NCI-H2227 (cell line): ENCODE measurements at regions not wholly inside any gene's neighbourhood (a gene's known extent, or its start where the extent isn't known, plus 50 kb on each side); places are given as distances from the start of the nearest gene placed in this dataset.
"Not testable (repeated sequence)": the region's sequence is repeated elsewhere in the genome, so short reads cannot be mapped to it uniquely, and the experiment has no call there.

ENCODE experiments used
- DNase-seq: peaks from one replicate; lab custom pipeline; 2025; ENCODE audit not compliant: unreplicated experiment; lab: John Stamatoyannopoulos, UW

DNA sequence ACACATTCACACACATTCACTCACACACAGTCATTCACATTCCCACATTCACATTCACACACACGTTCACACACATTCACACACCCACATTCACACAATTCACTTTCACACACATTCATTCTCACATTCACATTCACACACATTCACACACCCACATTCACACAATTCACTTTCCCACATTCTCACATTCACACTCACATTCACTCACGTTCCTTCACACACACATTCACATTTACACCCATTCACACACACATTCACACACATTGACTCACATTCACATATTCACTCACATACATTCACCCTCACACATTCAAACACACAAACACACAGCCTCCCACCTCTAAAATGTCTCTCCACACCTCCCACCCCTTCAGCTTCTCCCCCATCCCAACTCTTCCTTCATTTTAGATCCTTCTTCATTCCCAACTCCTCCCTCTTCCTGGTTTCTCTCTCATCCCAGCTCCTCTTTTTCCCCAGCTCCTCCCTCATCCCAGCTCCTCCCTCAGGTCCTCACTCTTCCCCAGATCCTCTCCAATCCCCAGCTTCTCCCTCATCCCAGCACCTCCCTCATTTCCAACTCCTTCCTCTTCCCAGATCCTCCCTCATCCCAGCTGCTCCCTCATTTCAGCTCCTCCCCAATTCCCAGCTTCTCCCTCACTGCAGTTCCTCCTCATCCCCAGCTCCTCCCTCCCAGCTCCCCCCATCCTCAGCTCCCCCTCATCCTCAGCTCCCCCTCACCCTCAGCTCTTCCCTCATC is 111.0 kb downstream of the FAM53A start:
- DNase-seq: no peak

DNA sequence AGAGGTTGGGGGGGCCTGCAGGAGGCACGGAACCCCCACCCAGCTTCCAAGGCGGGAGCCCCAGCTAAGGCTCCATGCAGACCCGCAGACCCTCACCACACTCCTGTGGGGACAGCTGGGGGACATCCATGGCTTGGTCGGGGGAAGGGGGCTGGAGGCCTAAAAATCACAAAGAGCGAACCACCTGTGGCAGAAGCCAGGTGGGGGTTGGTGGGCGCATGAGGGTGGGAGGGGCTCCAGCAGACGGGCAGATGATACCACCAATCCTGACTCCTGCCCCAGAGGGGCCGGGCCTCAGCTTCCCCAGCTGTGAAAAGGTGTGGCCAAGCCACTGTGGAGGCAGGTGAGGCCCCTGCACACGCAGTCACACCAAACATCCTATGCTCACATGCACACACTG is 111.6 kb downstream of the FAM53A start:
- no peak for DNase-seq

DNA sequence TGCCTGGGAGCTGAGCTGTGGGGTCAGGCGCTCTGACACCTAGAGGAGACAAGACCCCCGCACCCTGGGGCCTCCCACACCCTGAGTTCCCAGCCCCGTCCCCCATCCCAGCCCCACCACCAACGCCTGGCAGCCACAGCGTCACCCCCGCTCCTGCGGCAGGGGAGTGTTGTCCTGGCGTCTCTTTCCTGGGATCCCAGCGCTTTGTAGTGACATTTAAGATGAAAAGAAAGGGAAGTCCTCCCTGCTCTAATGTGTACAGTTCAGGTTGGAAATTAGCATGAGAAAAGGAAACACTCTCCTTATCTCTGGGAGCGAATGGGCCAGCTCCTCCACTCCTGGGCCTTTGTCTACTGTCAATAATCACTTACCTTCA is 112.1 kb downstream of the FAM53A start:
- no peak for DNase-seq

DNA sequence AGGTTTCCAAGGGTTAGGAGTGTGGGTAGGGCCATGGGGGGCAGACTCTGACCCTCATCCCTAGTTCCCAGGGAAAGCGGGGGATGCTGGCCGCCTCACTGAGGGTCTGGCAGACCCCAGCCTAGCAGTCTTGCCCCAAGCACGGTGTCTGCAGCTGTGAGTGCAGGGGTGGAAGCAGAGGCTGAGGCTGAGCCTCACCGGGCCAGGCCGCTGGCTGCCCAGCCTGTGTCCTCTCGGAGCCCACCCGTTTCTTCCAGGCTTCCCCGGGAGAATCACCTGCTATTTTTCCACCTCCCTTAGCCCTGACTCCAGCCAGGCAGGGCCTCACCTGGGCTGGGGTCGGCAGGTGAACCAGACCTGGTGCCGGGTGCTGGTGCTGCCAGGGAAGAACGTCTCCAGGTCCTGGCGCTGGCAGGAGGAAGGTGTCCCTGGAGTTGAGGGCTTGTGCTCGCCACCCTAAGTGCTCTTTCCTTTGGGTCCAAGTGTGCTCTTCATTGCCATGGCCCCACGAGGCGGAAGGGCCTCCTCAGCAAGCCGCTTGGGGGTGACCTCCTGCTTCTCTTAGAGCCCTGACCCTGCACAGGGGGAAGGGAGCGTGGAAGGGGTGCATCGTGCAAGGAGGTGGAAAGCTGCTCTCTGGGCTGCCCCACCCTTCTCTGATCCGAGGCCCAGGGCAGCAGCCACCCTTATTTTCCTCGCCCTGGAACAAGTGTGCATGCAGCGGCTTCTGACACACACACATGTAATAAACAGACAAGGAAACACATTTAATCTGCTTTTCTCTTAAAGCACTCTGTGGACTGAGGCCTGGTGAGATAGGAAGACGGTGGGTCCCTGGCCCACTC is 112.7 kb downstream of the FAM53A start:
- DNase-seq: no peak

DNA sequence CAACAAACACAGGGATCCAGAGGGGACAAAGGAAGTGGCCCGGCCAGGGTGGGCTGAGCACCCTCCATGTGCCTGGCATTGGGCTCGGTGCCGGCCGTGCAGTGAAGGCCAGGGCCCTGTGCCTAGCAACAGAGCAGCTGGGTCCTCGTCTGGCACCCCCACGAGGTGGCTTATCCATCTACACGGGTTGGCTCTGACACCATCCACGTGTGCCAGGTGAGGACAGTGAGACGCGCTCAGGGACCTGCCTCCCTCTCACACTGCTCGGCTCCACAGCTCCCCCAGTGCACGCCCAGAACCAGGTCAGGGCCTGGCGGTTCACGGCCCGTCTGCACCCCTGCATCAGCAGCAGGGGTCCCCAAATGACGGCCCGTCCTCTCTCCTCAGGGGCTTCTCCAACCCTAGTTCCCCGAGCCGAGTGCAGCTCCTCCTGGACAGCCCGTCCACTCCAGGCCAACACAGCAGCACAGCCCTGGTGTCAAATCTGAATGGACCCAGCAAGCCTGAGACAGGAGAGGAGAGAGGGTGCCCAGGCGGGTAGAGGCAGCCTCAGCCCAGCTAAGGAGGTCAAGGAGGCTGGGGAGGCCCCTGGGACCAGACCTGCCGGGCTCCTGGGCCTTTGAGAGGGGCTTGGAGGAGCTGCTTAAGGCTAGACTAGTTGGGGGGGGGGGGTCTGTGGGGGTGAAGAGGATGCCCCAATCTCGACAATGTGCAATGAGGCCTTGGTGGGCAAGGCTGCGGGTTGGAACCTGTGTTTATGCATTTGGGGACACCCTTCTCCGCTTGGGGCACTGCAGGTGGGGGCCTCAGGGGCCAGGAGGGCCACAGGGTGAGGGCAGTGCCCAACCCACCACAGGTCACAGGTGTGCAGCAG is 113.6 kb downstream of the FAM53A start:
- no peak for DNase-seq

DNA sequence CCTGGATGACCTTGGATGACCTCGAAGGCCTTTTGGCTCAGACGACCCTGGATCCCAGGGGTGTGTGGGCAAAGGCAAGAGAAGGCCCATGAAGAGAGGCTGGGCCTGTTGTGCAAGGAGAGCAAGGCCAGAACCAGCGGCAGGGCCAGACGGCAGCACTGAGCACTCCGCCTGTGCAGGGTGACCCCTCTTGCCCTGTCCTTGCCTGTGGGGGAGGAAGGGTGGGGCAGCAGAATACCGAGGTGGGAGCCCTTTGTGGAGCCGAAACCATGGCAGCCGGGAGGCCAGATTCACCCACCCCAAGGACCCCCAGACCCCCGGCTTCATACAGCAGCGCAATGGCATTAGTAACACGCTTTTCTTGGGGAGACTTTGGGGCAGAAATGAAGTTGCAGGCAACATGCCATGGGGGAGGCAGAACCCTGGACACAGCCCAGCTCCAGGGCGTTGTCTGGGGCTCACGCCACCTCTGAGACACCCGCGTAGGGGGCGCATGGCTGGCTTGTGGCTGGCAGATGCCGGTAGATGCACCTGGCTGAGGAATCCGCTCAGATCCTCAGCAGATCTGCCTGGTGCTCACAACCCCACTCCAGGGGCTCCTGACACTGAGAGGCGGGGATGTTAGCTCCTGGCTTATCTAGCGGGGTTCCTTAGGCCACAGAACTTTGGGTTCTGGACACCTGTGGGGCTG is 114.5 kb downstream of the FAM53A start:
- no peak for DNase-seq

DNA sequence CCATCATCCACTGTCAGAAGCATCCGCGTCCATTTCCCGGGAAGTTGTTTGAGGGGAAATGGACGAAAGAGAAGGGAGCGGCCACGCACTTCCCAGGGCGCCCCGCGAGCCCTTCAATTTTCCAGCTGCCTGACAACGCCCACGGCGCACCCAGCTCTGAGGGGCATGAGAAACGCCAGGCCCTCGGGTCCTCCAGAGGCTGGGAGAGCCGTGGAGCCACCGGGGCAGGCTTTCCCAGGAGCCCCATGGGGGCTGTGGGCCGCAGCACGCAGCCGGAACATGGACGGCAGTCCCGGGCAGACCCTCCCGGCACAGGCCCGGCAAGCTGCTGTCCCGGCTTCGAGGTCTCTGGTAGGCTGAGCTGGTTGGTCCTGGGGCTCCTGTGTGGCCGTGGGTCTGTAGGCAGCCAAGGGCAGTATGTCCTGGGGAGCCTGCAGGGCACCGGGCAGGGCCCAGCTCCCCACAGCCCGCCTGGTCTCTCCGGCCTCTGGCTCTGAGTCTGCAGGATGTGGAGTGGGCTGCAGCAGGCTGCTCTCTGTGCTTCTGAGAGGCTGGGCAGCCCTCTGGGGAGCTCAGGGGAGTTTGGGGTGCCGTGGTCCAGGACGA is 115.2 kb downstream of the FAM53A start:
- DNase-seq: no peak

DNA sequence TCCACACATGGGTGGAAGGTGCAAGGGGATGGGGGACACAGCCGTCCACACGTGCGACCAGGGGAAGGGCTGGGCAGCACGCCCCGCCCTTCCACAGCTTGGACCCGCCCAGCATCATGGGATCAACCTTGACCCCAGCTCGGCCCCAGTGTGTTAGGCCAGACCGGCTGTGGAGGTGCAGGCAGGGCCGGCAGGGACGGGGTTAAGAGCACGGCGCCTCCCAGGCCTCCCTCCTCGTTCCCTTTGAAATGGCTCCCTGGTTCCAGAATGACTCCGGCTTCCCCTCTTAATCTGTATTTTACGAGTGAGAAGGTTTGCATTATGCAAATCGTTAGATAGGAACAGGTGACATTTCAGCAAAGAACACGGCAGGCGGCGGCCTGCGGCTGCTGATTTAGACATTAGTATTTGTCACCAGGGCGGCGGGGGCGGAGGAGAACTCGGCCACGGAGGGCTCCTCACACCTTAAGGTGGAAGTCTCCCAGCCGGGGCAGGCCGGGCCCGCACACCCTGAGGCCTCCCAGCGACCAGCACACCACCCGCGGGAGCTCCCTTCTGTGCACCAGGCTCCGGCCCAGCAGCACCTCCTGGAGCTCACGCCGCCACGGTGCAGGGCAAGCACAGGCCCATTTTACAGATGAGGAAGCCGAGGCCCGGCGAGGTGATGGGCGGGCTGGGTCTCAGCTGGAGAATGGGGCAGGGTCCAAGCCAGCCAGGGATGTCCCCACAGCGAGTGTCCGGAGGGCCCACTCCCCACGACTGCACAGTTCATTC is 116.1 kb downstream of the FAM53A start:
- DNase-seq: no peak

DNA sequence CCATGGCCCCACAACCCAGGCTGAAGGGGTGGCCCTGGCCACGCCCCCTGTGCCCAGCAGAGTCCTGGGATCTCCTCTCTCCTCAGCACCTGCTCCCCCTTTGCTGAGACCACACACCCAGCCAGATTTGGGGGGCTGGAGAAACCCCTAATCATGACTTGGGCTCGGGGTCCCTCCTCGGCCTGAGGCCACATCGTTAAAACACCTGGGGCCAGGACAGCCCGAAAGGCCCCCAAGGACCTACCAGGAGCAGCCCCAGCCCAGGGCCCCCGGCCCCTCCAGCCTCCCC is 116.7 kb downstream of the FAM53A start:
- no peak for DNase-seq

DNA sequence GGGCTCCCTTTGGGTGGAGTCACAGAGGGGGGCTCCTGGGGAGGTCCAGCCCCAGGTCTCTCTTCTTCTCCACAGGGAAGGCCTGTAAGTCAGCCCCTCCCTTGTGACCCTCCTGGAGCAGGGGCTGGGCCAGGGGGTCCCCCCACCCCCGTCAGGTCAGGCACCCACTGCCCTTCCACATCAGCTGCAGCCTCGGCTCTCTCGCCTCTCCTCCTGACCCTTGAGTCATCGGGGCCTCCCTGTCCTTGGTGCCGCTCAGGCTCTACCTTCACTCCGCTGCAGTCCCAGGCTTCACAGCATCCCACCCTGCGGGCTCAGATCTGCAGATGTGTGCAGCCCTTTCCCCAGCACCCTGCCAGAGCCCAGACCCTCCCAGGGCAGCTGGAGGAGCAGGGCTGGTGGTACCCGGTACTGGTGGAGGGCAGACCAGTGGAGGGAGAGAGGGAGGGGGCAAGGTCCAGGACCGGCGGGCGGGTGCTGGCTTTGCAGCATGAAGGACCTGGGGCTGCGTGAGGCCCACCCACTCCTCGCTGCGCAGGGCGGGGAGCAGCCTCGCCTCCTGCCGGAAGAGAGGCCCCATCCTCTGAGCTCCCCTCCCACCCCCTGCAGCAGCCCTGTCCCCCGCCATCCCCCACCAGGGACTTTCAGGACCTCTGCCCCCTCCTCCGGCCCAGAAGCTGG is 117.1 kb downstream of the FAM53A start:
- DNase-seq: no peak

DNA sequence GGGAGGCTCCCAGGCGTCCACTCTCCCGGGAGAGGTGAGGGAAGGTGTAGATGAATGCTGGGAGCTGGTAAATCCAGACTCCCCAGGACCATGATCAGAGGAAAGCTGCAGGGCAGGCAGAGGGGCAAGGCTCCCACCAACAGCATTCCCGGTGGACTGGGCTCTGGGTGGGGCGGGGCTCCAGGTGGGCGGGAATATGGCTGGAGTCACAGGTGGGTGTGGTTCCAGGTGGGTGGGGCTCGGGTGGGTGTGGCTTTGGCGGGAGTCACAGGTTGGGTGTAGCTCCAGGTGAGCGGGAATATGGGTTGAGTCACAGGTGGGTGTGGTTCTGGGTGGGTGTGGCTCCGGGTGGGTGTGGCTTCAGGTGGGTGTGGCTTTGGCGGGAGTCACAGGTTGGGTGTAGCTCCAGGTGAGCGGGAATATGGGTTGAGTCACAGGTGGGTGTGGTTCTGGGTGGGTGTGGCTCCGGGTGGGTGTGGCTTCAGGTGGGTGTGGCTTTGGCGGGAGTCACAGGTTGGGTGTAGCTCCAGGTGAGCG is 117.7 kb downstream of the FAM53A start:
- DNase-seq: not testable (repeated sequence)

DNA sequence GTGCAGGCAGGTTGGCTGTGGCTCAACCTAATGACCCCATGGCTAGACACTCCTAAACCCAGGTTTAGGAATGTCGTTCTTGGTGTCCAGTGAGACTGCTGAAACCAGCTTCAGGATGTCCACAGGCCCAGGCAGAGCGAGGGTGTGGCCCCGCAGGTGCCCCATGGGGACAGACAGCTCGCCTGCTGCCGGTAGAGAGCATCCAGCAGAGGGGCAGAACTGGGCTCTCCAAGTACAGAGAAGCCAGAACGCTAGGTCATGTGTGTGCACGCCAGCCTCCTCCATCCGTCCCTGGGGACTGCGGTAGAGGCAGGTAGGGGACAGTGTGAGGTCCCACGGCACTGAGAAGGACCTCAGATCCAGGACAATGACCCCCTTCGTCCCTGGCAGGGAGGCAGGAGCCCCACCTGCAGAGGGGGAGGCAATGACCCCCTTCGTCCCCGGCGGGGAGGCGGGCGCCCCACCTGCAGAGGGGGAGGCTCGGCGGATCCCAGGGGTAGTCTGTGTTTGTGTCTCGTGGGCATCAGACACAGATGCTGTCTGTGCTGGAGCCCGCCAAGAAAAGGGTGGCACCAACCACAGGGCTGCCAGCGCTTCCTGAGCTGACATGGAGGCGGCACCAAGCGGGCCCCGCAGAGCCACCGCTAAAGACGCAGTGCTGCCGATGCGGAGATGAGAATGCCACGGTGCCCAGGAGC is 118.4 kb downstream of the FAM53A start:
- DNase-seq: no peak

DNA sequence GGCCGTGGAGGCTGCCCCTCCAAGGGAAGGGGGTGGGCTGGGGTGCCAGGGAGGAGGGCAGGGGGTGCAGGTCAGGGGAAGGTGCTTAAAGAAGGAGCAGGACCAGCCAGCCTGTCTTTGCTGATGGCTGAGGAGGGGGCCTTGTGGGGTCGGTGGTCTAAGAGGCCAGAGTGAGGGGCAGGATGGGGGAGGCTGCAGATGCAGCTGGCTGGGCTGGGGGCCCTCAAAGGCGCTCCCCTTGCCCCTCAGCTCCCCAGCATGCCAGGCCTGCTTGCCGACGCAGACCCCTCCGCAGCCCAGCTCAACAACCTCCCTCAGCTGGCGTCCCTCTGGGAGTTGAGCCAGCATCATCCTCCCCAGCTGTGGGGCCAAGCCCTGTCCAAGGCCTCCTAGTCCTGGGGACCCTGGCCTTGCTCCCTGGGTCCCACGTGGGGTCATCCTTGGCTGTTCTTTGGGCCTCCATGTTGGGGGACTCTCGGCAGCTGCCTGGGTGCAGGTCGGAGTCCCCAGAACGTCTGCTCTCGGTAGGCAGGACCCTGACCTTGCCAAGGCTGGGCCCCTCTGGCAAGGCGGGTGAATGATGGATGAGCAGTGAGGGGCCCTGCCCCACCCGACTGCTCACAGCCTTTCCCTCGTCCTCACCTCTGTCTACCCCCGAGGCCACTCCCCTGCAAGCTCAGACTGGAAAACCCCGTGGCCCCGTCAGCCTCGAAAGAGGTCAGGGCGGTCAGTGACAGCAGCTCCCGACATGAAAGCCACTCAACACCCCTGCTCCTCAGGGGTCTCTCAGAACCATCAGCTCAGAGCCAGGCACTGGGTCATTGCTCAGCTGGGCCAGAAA is 119.4 kb downstream of the FAM53A start:
- no peak for DNase-seq

DNA sequence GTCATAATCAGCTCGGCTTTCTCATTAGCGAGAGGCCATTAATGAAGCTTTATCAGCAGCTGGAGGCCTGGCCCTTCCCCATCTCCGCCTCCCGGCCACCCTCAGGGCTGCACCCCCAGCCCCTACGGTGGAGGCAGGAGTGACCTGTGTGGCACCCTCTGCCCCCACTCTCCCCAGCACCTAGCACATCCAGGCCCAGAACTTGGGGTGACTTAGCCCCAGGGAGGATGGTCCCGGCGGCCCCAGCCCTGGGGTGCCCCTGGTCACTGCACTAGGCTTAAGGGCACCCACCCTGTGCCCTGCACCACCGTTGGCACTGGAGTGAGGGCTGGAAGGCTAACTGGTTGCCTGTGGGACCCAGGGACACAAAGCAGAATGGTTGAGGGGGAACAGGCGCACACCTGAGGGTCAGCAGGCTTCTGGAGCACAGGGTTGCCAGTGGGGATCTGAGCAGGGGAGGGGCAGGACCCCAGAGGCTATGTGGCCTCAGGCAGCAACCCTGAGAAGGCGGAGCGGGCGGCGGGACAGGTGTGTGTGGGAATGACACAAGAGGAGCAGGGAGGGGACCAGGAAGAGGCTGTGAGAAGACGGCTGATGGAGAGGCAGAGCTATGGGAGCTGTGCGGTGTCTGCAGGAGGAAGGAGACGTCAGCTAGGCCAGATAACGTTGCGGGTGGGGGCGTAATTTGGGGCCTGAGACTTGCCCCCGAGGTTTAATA is 120.2 kb downstream of the FAM53A start:
- no peak for DNase-seq

DNA sequence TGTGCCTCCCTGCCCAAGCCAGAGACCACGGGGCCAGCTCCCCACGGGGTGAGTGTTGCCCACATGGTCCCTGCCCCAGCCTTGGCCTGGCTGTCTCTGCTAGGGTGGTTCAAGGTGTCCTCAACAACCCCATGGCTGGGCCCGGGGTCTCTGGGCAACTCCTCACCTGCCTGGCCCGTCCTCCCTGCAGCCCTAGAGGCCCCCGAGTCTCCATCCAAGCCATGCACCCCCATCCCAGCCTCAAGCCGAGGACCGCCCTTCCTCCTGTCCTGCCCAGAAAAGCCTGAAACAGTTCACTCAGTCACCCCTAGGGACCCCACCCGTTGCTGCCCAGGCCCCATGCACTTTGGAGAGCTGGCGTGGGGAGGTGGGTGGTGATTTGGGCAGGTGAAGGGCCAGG is 120.9 kb downstream of the FAM53A start:
- no peak for DNase-seq

DNA sequence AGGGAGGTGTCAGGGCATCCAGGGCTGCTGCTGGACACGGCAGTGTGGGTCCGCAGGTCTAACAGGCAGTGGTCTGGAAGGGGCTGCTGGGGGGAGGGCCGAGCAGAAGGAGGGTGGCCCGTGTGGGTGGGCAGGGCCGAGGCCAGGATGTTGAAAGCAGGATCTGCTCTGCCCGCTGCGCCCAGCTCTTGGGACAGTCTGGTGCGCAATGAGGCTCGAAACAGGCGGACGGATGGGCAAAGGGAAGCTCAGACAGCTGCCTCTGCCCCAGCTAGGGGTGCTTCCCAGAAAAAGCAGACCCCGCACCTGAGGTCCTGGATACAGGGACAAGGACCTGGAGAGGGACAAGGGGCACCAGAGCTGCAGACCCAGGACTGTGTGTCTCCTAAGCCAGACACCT is 121.3 kb downstream of the FAM53A start:
- DNase-seq: no peak

DNA sequence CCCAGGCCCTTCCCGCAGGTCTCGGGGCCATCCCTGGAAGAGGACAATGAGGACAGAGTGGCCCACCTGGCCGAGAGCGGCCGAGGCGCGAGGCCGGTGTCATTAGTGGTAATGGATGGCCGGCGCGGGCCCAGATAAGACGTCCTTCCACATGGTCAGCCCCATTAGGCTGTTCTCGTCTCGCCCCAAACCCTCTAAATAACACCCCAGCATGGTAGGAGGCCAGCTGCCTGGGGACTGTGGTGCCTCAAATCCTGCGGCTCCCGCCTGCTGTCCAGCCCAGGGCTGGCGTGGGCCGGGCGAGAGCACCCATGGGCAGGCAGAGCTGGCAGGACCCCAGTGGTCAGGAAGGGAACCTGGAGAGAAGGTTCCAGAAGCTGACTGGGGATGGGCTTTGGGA is 121.7 kb downstream of the FAM53A start:
- no peak for DNase-seq
